SK-N-SH (cell line): ENCODE measurements at regions not wholly inside any gene's neighbourhood (a gene's known extent, or its start where the extent isn't known, plus 50 kb on each side); places are given as distances from the start of the nearest gene placed in this dataset.

Source experiments
- CTCF ChIP-seq: fragments of 200-600 bp; sonication (generic); IDR thresholded peaks from 2 replicates; pipeline ENCODE4 v1.6.1; 2017; ENCODE audit warnings: antibody characterized with exemption, mild to moderate bottlenecking, moderate library complexity
- EP300 ChIP-seq, 2 experiments: IDR thresholded peaks; 2 replicates each; pipeline versions ENCODE4 v1.4.0 to v1.6.1; 2012; ENCODE audit warnings: borderline replicate concordance in 1 of 2, low read depth in 1 of 2, low read length in 1 of 2
- FOSL2 ChIP-seq: IDR thresholded peaks from 2 replicates; pipeline ENCODE4 v1.4.0; 2012; ENCODE audit warnings: low read depth, mild to moderate bottlenecking, moderate library complexity, borderline replicate concordance
- FOXJ3 ChIP-seq: sonication (generic); formaldehyde crosslinking; IDR thresholded peaks from 2 replicates; pipeline ENCODE4 v1.5.1; 2020; ENCODE audit warnings: mild to moderate bottlenecking, missing genetic modification reagents
- JUND ChIP-seq: IDR thresholded peaks from 2 replicates; pipeline ENCODE4 v1.4.0; 2012
- NFIC ChIP-seq: IDR thresholded peaks from 2 replicates; pipeline ENCODE4 v1.4.0; 2012; ENCODE audit warnings: borderline replicate concordance
- POLR2AphosphoS5 ChIP-seq: IDR thresholded peaks from 2 replicates; pipeline ENCODE4 v1.6.1; 2012; ENCODE audit warnings: low read depth, low read length
- REST ChIP-seq: IDR thresholded peaks from 2 replicates; pipeline ENCODE4 v1.6.1; 2012; ENCODE audit warnings: mild to moderate bottlenecking, low read depth, low read length, moderate library complexity
- RFX5 ChIP-seq: IDR thresholded peaks from 2 replicates; pipeline ENCODE4 v1.6.1; 2012; ENCODE audit warnings: mild to moderate bottlenecking, improper control_type of control experiment, low read length
- USF2 ChIP-seq: fragments of 150-350 bp; IDR thresholded peaks from 2 replicates; pipeline ENCODE4 v1.6.1; 2017; ENCODE audit warnings: antibody characterized with exemption, low read length, low read depth, borderline replicate concordance
- YY1 ChIP-seq: IDR thresholded peaks from 2 replicates; pipeline ENCODE4 v1.4.0; 2012; ENCODE audit warnings: low read depth, mild to moderate bottlenecking
- ZBTB33 ChIP-seq: IDR thresholded peaks from 2 replicates; pipeline ENCODE4 v1.4.0; 2012; ENCODE audit warnings: low read depth, borderline replicate concordance

GRCh38 chr21:25080661-25081060, 526.6 kb downstream of the MRPL39 start:
- TF ChIP-seq NFIC: no peak
- no peak for TF ChIP-seq CTCF
- no peak for TF ChIP-seq JUND
- TF ChIP-seq ZBTB33: no peak
- TF ChIP-seq RFX5: no peak
- no peak for TF ChIP-seq POLR2AphosphoS5
- no peak for TF ChIP-seq REST
- TF ChIP-seq EP300 (IDR thresholded peaks at IDR 0.05; ENCODE audit: borderline replicate concordance in 1 of 2, low read depth in 1 of 2, low read length in 1 of 2): no peak
- TF ChIP-seq FOXJ3 (CRISPR knock-in tag): no peak
- TF ChIP-seq FOSL2: no peak
- TF ChIP-seq USF2: no peak
- TF ChIP-seq YY1: no peak
